BLaER1 treated with 17β-estradiol and CSF1 and Interleukin-3, amounts not matched to agents 10 nM and 100 nM (cell line): ENCODE measurements at regions not wholly inside any gene's neighbourhood (a gene's known extent, or its start where the extent isn't known, plus 50 kb on each side); places are given as distances from the start of the nearest gene placed in this dataset.

Experiments used
- H3K27ac ChIP-seq, 11 experiments: shearing (Covaris generic); formaldehyde crosslinking; 2 replicates each; pipeline ENCODE4 v1.8.1; 2022
- H3K27me3 ChIP-seq, 11 experiments: shearing (Covaris generic); formaldehyde crosslinking; 2 replicates each; pipeline ENCODE4 v1.8.1; 2022
- H3K36me3 ChIP-seq, 11 experiments: shearing (Covaris generic); formaldehyde crosslinking; 2 replicates each; pipeline ENCODE4 v1.8.1; 2022
- H3K4me1 ChIP-seq, 10 experiments: shearing (Covaris generic); formaldehyde crosslinking; 2 replicates each; pipeline ENCODE4 v1.8.1; 2022
- H3K4me2 ChIP-seq, 11 experiments: shearing (Covaris generic); formaldehyde crosslinking; 2 replicates each; pipeline ENCODE4 v1.8.1; 2022
- H3K4me3 ChIP-seq, 10 experiments: shearing (Covaris generic); formaldehyde crosslinking; 2 replicates each; pipeline ENCODE4 v1.8.1; 2022
- H3K9ac ChIP-seq, 11 experiments: shearing (Covaris generic); formaldehyde crosslinking; 2 replicates each; pipeline ENCODE4 v1.8.1; 2022
- H3K9me3 ChIP-seq, 11 experiments: shearing (Covaris generic); formaldehyde crosslinking; replicated peaks in 1 of 11; 2 replicates each; pipeline ENCODE4 v1.8.1; 2022
- H4K20me1 ChIP-seq, 11 experiments: shearing (Covaris generic); formaldehyde crosslinking; 2 replicates each; pipeline ENCODE4 v1.8.1; 2022
- Cebpa-rat ChIP-seq, 11 experiments: shearing (Covaris generic); IDR thresholded peaks; 2 replicates each; pipeline ENCODE4 v1.8.1; 2022

- H3K36me3 ChIP-seq: no peaks in the 10 kb centered on the region
- H3K27ac ChIP-seq: no peak overlapping the region
- no peak overlapping the region for H3K9ac ChIP-seq
- H3K4me3 ChIP-seq: no peak overlapping the region
- TF ChIP-seq Cebpa-rat (IDR thresholded peaks at IDR 0.05): no peak
- H3K27me3 ChIP-seq: no peaks in the 10 kb centered on the region
- peaks cover 0 to 24% (median 9%) of the 10 kb centered on the region in 10 experiments; a peak in 14 of 20 replicates for H3K4me1 ChIP-seq
- no peaks in the 10 kb centered on the region for H4K20me1 ChIP-seq
- H3K4me2 ChIP-seq: no peak overlapping the region
- H3K9me3 ChIP-seq: no peaks in the 10 kb centered on the region
Measured at GRCh38 chr5:35420200-35420599, 189.9 kb upstream of the PRLR start.

DNA sequence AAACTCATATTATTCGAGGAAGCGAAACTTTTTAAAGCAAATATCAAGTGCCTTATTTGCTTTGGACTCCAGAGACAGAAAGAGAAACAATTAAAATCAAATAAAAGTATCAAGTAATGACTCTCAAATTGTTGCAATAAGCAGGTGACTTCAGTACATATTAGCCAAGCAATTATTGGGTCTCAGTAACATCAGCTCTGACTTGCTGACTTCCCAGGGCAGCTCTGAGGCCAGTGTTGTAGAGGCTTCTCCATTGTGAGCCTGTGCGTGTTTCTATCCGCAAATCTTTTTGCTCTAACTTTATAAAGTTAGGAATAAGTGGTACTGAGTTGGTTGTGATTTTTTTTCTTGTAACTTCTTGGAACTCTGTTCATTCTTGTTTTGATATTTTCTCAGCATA lies 186.8 kb upstream of the PRLR start:
- Histone ChIP-seq H3K4me3 (no peak overlapping the region), H3K36me3 (no peaks in the 10 kb centered on the region), H3K9me3 (peaks cover 6 to 12% (median 9%) of the 10 kb centered on the region in 11 experiments; a peak in 16 of 22 replicates), H3K27me3 (no peaks in the 10 kb centered on the region), H4K20me1 (no peaks in the 10 kb centered on the region), H3K27ac (no peak overlapping the region), H3K4me2 (no peak overlapping the region), H3K4me1 (peaks cover 0 to 3% (median 0%) of the 10 kb centered on the region in 10 experiments; a peak in 2 of 20 replicates), H3K9ac (no peak overlapping the region)
- no peak for TF ChIP-seq Cebpa-rat (IDR thresholded peaks at IDR 0.05)

DNA sequence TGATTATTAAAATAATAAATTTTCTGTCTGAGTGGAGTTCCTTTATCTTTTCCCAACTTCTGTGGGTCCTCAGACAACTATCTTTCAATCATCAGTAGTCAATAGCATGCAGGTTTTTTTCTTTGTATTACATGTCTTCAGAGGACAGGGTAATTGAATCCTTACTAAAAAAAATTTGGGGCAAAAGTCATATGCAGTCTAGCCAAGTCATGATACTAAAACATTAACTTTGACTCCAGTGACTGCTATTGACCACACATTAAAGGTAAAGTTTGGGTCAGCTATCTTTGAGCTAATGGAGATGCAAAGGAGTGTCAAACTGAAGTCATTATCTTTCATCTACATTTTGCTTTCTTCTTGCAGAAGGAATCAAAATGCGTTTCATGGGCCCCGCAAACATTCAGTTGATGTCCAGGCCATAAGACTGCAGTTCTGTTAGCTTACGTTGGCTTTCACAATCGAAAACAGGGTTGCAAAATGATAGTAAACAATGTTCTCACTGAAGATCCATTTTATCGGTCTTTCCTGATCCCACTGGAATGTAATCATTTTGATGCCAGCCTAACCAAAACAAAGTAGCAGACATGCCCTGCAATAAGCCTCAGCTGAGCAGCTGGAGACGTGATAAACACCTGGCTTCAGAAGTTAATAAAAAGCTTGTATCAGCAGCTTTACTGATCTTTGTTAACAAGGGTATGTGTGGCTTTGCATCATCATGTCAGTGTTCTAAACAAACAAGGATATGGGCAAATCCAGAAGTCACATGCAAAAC lies 186.1 kb upstream of the PRLR start:
- no peak for TF ChIP-seq Cebpa-rat (IDR thresholded peaks at IDR 0.05)
- Histone ChIP-seq H4K20me1 (no peaks in the 10 kb centered on the region), H3K4me3 (no peak overlapping the region), H3K36me3 (no peaks in the 10 kb centered on the region), H3K27me3 (no peaks in the 10 kb centered on the region), H3K9me3 (peaks cover 6 to 17% (median 10%) of the 10 kb centered on the region in 11 experiments; a peak in 16 of 22 replicates), H3K4me1 (no peaks in the 10 kb centered on the region), H3K4me2 (no peak overlapping the region), H3K9ac (no peak overlapping the region), H3K27ac (no peak overlapping the region)

DNA sequence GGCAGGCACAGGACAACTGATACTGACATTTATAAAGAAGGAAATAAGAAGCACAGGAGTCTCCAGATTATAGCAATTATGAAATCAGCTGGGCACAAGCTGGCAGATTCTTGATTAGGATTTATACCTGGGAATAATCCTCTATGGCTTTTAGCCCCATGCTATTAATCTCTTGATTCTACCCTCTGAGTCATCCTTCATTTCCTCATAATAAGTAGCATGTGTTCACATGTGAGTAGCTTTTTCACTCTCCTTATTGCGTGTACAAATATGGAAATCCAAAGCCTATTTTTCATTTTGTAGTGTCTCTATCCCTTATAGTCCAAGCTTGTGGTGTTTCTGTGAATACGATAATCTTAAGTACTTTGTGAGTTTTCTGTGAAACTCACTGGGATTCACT lies 185.0 kb upstream of the PRLR start:
- no peak overlapping the region for H3K4me2 ChIP-seq
- no peaks in the 10 kb centered on the region for H4K20me1 ChIP-seq

GRCh38 chr5:35409361-35409760 lies 179.1 kb upstream of the PRLR start:
- Histone ChIP-seq H3K4me1 (no peaks in the 10 kb centered on the region), H3K36me3 (no peaks in the 10 kb centered on the region), H3K4me2 (no peak overlapping the region), H3K27me3 (no peaks in the 10 kb centered on the region), H4K20me1 (no peaks in the 10 kb centered on the region), H3K27ac (no peak overlapping the region), H3K9me3 (peaks cover 6 to 22% (median 10%) of the 10 kb centered on the region in 11 experiments; a peak in 16 of 22 replicates), H3K4me3 (no peak overlapping the region), H3K9ac (no peak overlapping the region)
- no peak for TF ChIP-seq Cebpa-rat (IDR thresholded peaks at IDR 0.05)

More for the DNA sequence above, 185.0 kb upstream of the PRLR start:
- Histone ChIP-seq H3K9me3 (peaks cover 6 to 18% (median 10%) of the 10 kb centered on the region in 11 experiments; a peak in 16 of 22 replicates), H3K9ac (no peak overlapping the region), H3K36me3 (no peaks in the 10 kb centered on the region), H3K27ac (no peak overlapping the region), H3K27me3 (no peaks in the 10 kb centered on the region), H3K4me1 (no peaks in the 10 kb centered on the region), H3K4me3 (no peak overlapping the region)
- TF ChIP-seq Cebpa-rat (IDR thresholded peaks at IDR 0.05): no peak

DNA sequence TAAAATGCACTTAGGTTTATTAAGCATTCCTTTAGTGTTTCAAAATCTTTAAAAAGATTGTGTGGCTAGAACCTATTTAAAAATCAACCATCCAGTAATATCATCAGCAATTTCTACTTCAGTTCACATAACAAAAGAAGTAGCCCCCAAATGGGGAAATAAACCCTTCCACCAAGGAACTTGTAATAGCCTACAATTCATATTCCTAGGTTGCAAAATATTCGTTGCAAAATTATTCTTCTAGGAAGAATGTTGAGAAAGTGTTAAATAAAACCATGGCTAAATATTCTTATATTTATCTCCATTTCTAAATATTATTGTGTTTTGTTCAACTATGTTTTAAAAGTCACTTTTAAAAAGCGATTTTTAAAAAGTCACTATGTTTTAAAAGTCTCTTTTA lies 177.9 kb upstream of the PRLR start:
- no peak overlapping the region for H3K4me2 ChIP-seq
- H3K9me3 ChIP-seq: peaks cover 6 to 20% (median 9%) of the 10 kb centered on the region in 11 experiments; a peak in 16 of 22 replicates
- H3K27ac ChIP-seq: no peak overlapping the region
- no peaks in the 10 kb centered on the region for H4K20me1 ChIP-seq
- no peaks in the 10 kb centered on the region for H3K4me1 ChIP-seq
- no peaks in the 10 kb centered on the region for H3K36me3 ChIP-seq
- no peaks in the 10 kb centered on the region for H3K27me3 ChIP-seq
- H3K4me3 ChIP-seq: no peak overlapping the region
- no peak for TF ChIP-seq Cebpa-rat (IDR thresholded peaks at IDR 0.05)
- no peak overlapping the region for H3K9ac ChIP-seq

DNA sequence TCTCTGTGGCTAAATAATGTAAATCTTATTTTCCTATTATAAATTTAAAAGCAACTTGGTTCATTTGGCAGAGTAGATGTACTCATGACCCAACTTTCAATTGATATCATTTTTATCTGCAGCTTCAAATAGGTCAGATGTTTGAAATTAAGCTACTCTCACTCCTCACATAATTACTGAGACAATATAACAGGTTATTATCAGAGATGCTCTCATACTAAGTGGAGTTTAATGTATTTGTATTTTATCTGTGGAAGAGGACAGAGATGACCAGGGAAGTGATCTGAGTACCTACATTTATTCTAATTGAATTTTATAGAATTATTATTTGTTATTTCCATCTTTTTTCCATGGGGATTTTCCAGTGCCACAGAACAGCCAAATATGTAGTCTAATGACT lies 177.4 kb upstream of the PRLR start:
- no peak for TF ChIP-seq Cebpa-rat (IDR thresholded peaks at IDR 0.05)
- Histone ChIP-seq H3K4me3 (no peak overlapping the region), H3K36me3 (no peaks in the 10 kb centered on the region), H3K4me2 (no peak overlapping the region), H3K4me1 (no peaks in the 10 kb centered on the region), H3K27me3 (no peaks in the 10 kb centered on the region), H3K9ac (no peak overlapping the region), H3K27ac (no peak overlapping the region), H3K9me3 (peaks cover 4 to 16% (median 6%) of the 10 kb centered on the region in 11 experiments; a peak in 16 of 22 replicates), H4K20me1 (no peaks in the 10 kb centered on the region)

GRCh38 chr5:35405938-35406337 lies 175.7 kb upstream of the PRLR start:
- Histone ChIP-seq H3K27ac (no peak overlapping the region), H3K4me1 (no peaks in the 10 kb centered on the region), H3K4me2 (no peak overlapping the region), H3K9ac (no peak overlapping the region), H4K20me1 (no peaks in the 10 kb centered on the region), H3K36me3 (no peaks in the 10 kb centered on the region), H3K27me3 (no peaks in the 10 kb centered on the region), H3K4me3 (no peak overlapping the region), H3K9me3 (0 out of 22 replicates have a peak, but pooled peaks cover 0 to 4% (median 0%) of the 10 kb centered on the region in 11 experiments)
- no peak for TF ChIP-seq Cebpa-rat (IDR thresholded peaks at IDR 0.05)

DNA sequence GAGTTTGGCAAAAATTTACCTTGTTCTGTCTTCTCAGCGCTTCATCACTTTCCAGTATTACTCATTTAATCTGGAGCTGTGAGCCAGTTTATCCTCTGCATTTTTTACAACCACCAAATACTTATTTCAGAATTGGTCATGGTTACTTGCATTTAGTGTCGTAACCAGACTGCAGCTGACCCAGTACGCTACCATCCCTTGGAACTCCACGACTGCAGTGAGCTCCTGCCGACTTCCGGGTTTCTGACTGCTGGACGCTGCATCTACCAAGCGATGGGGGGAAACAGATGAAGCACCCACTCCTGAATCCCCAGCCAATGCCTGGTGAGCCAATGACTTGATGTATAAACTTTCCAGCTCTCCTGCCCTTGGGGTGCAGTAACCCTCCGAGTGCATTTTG lies 174.4 kb upstream of the PRLR start:
- H3K4me1 ChIP-seq: no peaks in the 10 kb centered on the region
- 0 out of 22 replicates have a peak, but pooled peaks cover 0 to 4% (median 0%) of the 10 kb centered on the region in 11 experiments for H3K9me3 ChIP-seq
- H3K4me2 ChIP-seq: no peak overlapping the region
- no peaks in the 10 kb centered on the region for H4K20me1 ChIP-seq
- no peak overlapping the region for H3K27ac ChIP-seq
- TF ChIP-seq Cebpa-rat (IDR thresholded peaks at IDR 0.05): no peak
- H3K4me3 ChIP-seq: no peak overlapping the region
- no peaks in the 10 kb centered on the region for H3K36me3 ChIP-seq
- no peaks in the 10 kb centered on the region for H3K27me3 ChIP-seq
- H3K9ac ChIP-seq: no peak overlapping the region

GRCh38 chr5:35393901-35394300 lies 163.6 kb upstream of the PRLR start:
- H3K4me1 ChIP-seq: no peaks in the 10 kb centered on the region; a peak in 1 of 20 replicates
- H3K9me3 ChIP-seq: peaks cover 0 to 9% (median 5%) of the 10 kb centered on the region in 11 experiments; a peak in 8 of 22 replicates
- H3K27me3 ChIP-seq: no peaks in the 10 kb centered on the region
- no peak overlapping the region for H3K4me3 ChIP-seq
- H3K4me2 ChIP-seq: no peak overlapping the region
- H3K36me3 ChIP-seq: no peaks in the 10 kb centered on the region
- no peak for TF ChIP-seq Cebpa-rat (IDR thresholded peaks at IDR 0.05)
- H3K27ac ChIP-seq: peak overlapping the region in 1 of 11 experiments; percentile 8; a peak in 1 of 22 replicates
- no peak overlapping the region for H3K9ac ChIP-seq
- no peaks in the 10 kb centered on the region for H4K20me1 ChIP-seq
